CD14-positive monocyte (primary cell): ENCODE measurements at regions not wholly inside any gene's neighbourhood (a gene's known extent, or its start where the extent isn't known, plus 50 kb on each side); places are given as distances from the start of the nearest gene placed in this dataset.
A peak's percentile ranks its signal among the peaks of the same experiment; 100 is the strongest.

ENCODE experiments used
- DNase-seq, 3 donors: peaks; one replicate each; pipeline ENCODE4 v3.0.0-alpha.2; 2011 to 2022
- H2AFZ ChIP-seq: 2 replicates; pipeline ENCODE4 v1.6.0; 2012; ENCODE audit warnings: mild to moderate bottlenecking, low read depth, low read length, inconsistent platforms; ENCODE audit not compliant: insufficient read depth, poor library complexity, severe bottlenecking
- H3K27ac ChIP-seq, 2 donors: 1 replicate in 1 of 2; 2 replicates in 1 of 2; pipeline ENCODE4 v1.5.1; 2012 to 2013; ENCODE audit warnings: low read length in 2 of 2, control low read depth in 1 of 2, inconsistent platforms in 1 of 2, low read depth in 1 of 2, mild to moderate bottlenecking in 1 of 2
- H3K27me3 ChIP-seq, 2 donors: one replicate each; pipeline versions ENCODE4 v1.6.0 to v1.6.1; 2011 to 2013; ENCODE audit warnings: low read length in 2 of 2; ENCODE audit not compliant: control insufficient read depth in 2 of 2, insufficient read depth in 2 of 2
- H3K36me3 ChIP-seq, 2 donors: replicated peaks in 1 of 2; 1 replicate in 1 of 2; 2 replicates in 1 of 2; pipeline versions ENCODE4 v1.5.1 to v1.6.1; 2012 to 2013; ENCODE audit warnings: low read length in 2 of 2, control low read depth in 1 of 2, inconsistent platforms in 1 of 2, mild to moderate bottlenecking in 1 of 2; ENCODE audit not compliant: insufficient read depth in 2 of 2, control insufficient read depth in 1 of 2
- H3K4me1 ChIP-seq, 2 donors: 1 replicate in 1 of 2; 2 replicates in 1 of 2; pipeline versions ENCODE4 v1.5.1 to v1.6.1; 2012 to 2013; ENCODE audit warnings: low read length in 2 of 2, control low read depth in 1 of 2, inconsistent platforms in 1 of 2, mild to moderate bottlenecking in 1 of 2, moderate library complexity in 1 of 2; ENCODE audit not compliant: insufficient read depth in 2 of 2, control insufficient read depth in 1 of 2
- H3K4me2 ChIP-seq: replicated peaks from 2 replicates; pipeline ENCODE3; 2012; ENCODE audit warnings: low read length, moderate library complexity, mild to moderate bottlenecking; ENCODE audit not compliant: poor library complexity, severe bottlenecking; ENCODE audit errors: extremely low read depth
- H3K4me3 ChIP-seq, 3 experiments: fragments of 200-600 bp in 1 of 3; sonication (generic) in 1 of 3; replicated peaks in 1 of 3; 1 replicate in 2 of 3; 2 replicates in 1 of 3; pipeline ENCODE4 v1.5.1; 2011 to 2013; ENCODE audit warnings: low read length in 3 of 3, mild to moderate bottlenecking in 3 of 3, control low read depth in 2 of 3, low read depth in 2 of 3, inconsistent platforms in 1 of 3, moderate library complexity in 1 of 3
- H3K79me2 ChIP-seq: 2 replicates; pipeline ENCODE4 v1.6.0; 2012; ENCODE audit warnings: mild to moderate bottlenecking, control low read depth, inconsistent platforms, low read length, moderate library complexity; ENCODE audit not compliant: insufficient read depth
- H3K9ac ChIP-seq: 2 replicates; pipeline ENCODE4 v1.6.0; 2017; ENCODE audit warnings: low read length, mild to moderate bottlenecking; ENCODE audit not compliant: insufficient read depth, poor library complexity, severe bottlenecking
- H3K9me3 ChIP-seq, 2 donors: replicated peaks in 1 of 2; 1 replicate in 1 of 2; 2 replicates in 1 of 2; pipeline versions ENCODE4 v1.5.1 to v1.6.1; 2012 to 2013; ENCODE audit warnings: low read length in 2 of 2, control low read depth in 1 of 2; ENCODE audit not compliant: control insufficient read depth in 1 of 2, insufficient read depth in 1 of 2
- H4K20me1 ChIP-seq: 2 replicates; pipeline ENCODE4 v1.6.0; 2012; ENCODE audit warnings: mild to moderate bottlenecking, low read length, control low read depth, moderate library complexity; ENCODE audit not compliant: insufficient read depth
- H3K27ac Mint-ChIP-seq, 7 donors: one replicate each; pipeline ENCODE4 v1.8.0; 2020; ENCODE audit warnings: mild to moderate bottlenecking in 7 of 7, mixed read lengths in 7 of 7, moderate library complexity in 6 of 7, inconsistent platforms in 2 of 7
- H3K27me3 Mint-ChIP-seq, 3 donors: one replicate each; pipeline ENCODE4 v1.8.0; 2021 to 2022; ENCODE audit warnings: low read depth in 3 of 3, mild to moderate bottlenecking in 3 of 3, mixed read lengths in 3 of 3, moderate library complexity in 3 of 3, inconsistent platforms in 1 of 3
- H3K36me3 Mint-ChIP-seq, 2 donors: one replicate each; pipeline ENCODE4 v1.8.0; 2020; ENCODE audit warnings: mixed read lengths in 2 of 2, inconsistent platforms in 1 of 2, mild to moderate bottlenecking in 1 of 2
- H3K4me1 Mint-ChIP-seq: one replicate; pipeline ENCODE4 v1.8.0; 2020; ENCODE audit warnings: mild to moderate bottlenecking, mixed read lengths
- H3K4me3 Mint-ChIP-seq, 2 donors: one replicate each; pipeline ENCODE4 v1.8.0; 2020; ENCODE audit warnings: mild to moderate bottlenecking in 2 of 2, mixed read lengths in 2 of 2, moderate library complexity in 1 of 2
- H3K9me3 Mint-ChIP-seq, 7 donors: one replicate each; pipeline ENCODE4 v1.8.0; 2020 to 2022; ENCODE audit warnings: mixed read lengths in 7 of 7, mild to moderate bottlenecking in 6 of 7, moderate library complexity in 6 of 7, inconsistent platforms in 2 of 7
- WGBS: methylation state at CpG from one replicate; pipeline ENCODE4 v1.1.5; 2013; ENCODE audit warnings: missing lambda C conversion rate; ENCODE audit not compliant: insufficient coverage; 5-methylcytosine and 5-hydroxymethylcytosine counted together
- intact Hi-C, 2 donors: fragments of 100-400 bp; cut with micrococcal nuclease; formaldehyde crosslinking; loops; one replicate each; pipeline versions ENCODE4 v1.15.0 to v1.15.1; 2023
- TF ChIP-seq, protein P1 (sequence below): fragments of 200-600 bp; IDR thresholded peaks from one replicate; pipeline ENCODE4 v1.8.0; 2022; ENCODE audit warnings: antibody characterized with exemption, mild to moderate bottlenecking

DNA sequence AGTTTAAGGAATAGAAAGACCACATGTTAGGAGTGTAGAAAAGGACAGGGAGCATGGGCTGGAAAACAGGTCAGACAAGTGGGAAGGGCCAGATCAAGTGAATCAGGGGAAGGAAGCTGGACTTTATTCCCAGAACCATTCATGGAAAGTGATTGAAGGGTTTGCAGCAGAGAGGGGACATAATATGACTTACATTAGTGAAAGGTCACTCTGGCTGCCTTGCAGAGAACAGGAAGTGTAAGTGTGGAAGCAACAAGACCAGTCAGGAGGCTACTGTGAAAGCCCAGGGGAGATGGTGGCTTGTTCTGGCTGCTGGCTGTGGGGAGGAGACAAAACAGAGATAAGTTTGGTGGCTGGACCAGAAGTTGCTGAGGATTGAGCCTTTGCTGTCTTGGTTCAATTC is 69.1 kb downstream of the VCPKMT start:
- H3K79me2 ChIP-seq = no peaks in the 10 kb centered on the region
- H3K4me3 ChIP-seq = no peak overlapping the region
- no peaks in the 10 kb centered on the region for H3K9me3 ChIP-seq
- no peaks in the 10 kb centered on the region for H3K36me3 ChIP-seq
- Mint-ChIP-seq H3K4me1 (peaks cover 43% of the 10 kb centered on the region), H3K27ac (peak overlapping the region; percentile 60 to 99 (median 94)), H3K36me3 (peaks cover 16 to 17% of the 10 kb centered on the region in 2 donors), H3K9me3 (peaks cover 0 to 3% (median 0%) of the 10 kb centered on the region in 7 donors), H3K27me3 (peaks cover 0 to 7% (median 0%) of the 10 kb centered on the region in 3 donors), H3K4me3 (peak overlapping the region in 1 of 2 donors; percentile 37)
- H4K20me1 ChIP-seq = no peaks in the 10 kb centered on the region
- H3K27ac ChIP-seq = peak overlapping the region; percentile 51 to 78
- H3K27me3 ChIP-seq = no peaks in the 10 kb centered on the region
- DNase-seq = peak; percentile 68 to 75 (median 74)
- no peak overlapping the region for H3K4me2 ChIP-seq
- no peak overlapping the region for H3K9ac ChIP-seq
- TF ChIP-seq, protein P1, sequence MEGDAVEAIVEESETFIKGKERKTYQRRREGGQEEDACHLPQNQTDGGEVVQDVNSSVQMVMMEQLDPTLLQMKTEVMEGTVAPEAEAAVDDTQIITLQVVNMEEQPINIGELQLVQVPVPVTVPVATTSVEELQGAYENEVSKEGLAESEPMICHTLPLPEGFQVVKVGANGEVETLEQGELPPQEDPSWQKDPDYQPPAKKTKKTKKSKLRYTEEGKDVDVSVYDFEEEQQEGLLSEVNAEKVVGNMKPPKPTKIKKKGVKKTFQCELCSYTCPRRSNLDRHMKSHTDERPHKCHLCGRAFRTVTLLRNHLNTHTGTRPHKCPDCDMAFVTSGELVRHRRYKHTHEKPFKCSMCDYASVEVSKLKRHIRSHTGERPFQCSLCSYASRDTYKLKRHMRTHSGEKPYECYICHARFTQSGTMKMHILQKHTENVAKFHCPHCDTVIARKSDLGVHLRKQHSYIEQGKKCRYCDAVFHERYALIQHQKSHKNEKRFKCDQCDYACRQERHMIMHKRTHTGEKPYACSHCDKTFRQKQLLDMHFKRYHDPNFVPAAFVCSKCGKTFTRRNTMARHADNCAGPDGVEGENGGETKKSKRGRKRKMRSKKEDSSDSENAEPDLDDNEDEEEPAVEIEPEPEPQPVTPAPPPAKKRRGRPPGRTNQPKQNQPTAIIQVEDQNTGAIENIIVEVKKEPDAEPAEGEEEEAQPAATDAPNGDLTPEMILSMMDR = no peak
- intact Hi-C loops = no loop called here
- H2AFZ ChIP-seq = peak overlapping the region; percentile 51
- peaks cover 42 to 47% of the 10 kb centered on the region in 2 donors for H3K4me1 ChIP-seq

DNA sequence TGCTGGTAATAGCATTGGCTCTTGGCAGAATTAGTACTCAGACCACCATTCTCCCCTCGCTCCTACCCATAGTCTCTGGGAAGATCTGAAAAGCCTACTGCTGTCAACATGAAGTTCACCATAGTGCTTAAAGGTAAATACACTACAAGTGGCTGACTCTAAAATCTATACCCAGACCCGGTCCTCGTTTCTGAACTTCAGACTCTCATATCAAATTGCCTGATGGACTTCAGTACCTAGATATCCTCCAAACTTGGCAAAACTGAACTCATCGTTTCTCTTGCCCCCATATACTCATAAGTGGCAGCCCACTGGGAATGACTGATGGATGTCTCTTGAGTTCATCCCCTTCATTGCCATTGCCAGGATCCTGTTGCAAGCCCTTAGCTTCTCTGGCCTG is 67.3 kb downstream of the VCPKMT start:
- peaks cover 0 to 3% (median 0%) of the 10 kb centered on the region in 7 donors for H3K9me3 Mint-ChIP-seq
- DNase-seq = no peak
- Histone ChIP-seq H3K4me3 (no peak overlapping the region), H3K27ac (no peak overlapping the region), H2AFZ (no peak overlapping the region), H3K9me3 (no peaks in the 10 kb centered on the region), H3K9ac (no peak overlapping the region), H3K36me3 (no peaks in the 10 kb centered on the region), H3K4me1 (peaks cover 36 to 38% of the 10 kb centered on the region in 2 donors), H3K79me2 (no peaks in the 10 kb centered on the region), H3K4me2 (no peak overlapping the region), H4K20me1 (no peaks in the 10 kb centered on the region), H3K27me3 (no peaks in the 10 kb centered on the region)
- no peak overlapping the region for H3K4me3 Mint-ChIP-seq
- intact Hi-C loops = no loop called here
- TF ChIP-seq, protein P1 = no peak
- peaks cover 39% of the 10 kb centered on the region for H3K4me1 Mint-ChIP-seq
- 98% methylated on average over 4 of the region's 4 CpGs for WGBS
- peaks cover 16 to 17% of the 10 kb centered on the region in 2 donors for H3K36me3 Mint-ChIP-seq
- H3K27me3 Mint-ChIP-seq = peaks cover 0 to 7% (median 0%) of the 10 kb centered on the region in 3 donors
- no peak overlapping the region for H3K27ac Mint-ChIP-seq
